ENCODE measurements at regions not wholly inside any gene's neighbourhood (a gene's known extent, or its start where the extent isn't known, plus 50 kb on each side); places are given as distances from the start of the nearest gene placed in this dataset.

DNA sequence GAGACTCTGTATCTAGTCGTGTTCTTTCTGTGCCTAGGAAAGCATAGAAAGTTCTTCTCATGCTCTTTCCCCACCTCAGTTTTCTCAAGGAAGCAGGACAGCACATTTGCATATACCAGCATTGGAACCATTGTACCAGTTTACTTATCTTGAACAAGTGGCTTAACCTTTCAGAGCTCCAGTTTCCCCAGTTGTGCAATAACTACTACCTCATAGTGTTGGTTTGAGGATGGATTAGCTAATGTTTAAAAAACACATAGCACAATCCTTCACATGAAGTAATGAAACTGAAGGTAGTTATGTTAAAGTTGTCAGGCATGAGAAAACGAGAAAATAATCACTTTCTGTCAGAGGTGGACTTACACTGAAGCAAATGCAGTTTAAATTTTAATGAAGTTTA is 92.2 kb upstream of the H2AZ1 start:
- Mint-ChIP-seq H3K36me3 (no peaks in the 10 kb centered on the region), H3K4me3 (no peak overlapping the region), H3K27ac (no peak overlapping the region), H3K9me3 (peaks cover 0 to 4% (median 0%) of the 10 kb centered on the region in 8 donors), H3K4me1 (no peaks in the 10 kb centered on the region), H3K27me3 (no peaks in the 10 kb centered on the region)
- intact Hi-C loops (cut with micrococcal nuclease) = no loop called here
- Histone ChIP-seq H3K9me3 (ENCODE audit: control insufficient read depth in 1 of 2, low read length in 2 of 2) (no peaks in the 10 kb centered on the region), H3K4me3 (ENCODE audit: low read length in 2 of 2) (no peak overlapping the region), H3K27me3 (ENCODE audit: insufficient read depth, low read length) (no peaks in the 10 kb centered on the region), H3K27ac (ENCODE audit: low read depth, low read length) (no peak overlapping the region), H3K4me1 (ENCODE audit: insufficient read depth, low read length) (no peaks in the 10 kb centered on the region), H3K36me3 (ENCODE audit: insufficient read depth, low read length) (no peaks in the 10 kb centered on the region)
- no peak for DNase-seq
- ChIA-PET CTCF (ENCODE audit: partially characterized antibody) (no interaction called here), POLR2A (ENCODE audit: partially characterized antibody) (no interaction called here)

DNA sequence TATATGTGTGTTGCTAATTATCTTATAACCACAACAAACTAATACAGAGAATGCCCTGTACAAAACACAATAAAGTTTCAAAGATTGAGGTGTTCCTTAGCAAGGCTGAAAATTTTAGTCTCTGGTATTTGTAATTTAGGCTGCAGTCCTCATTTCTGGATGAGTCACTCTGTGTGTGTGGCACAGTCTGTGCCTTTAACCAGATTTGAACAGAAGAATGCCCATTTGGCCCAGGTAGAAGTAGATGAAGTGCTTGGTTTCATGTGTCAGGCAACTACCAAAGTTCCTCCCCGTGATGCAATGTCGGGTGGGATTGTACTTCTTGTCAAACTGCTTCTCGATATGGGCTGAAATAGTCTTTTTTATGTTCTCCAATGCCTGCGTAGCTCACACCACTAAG is 91.6 kb upstream of the H2AZ1 start:
- Histone ChIP-seq H3K27me3 (ENCODE audit: insufficient read depth, low read length) (no peaks in the 10 kb centered on the region), H3K9me3 (ENCODE audit: control insufficient read depth in 1 of 2, low read length in 2 of 2) (no peaks in the 10 kb centered on the region), H3K4me3 (ENCODE audit: low read length in 2 of 2) (no peak overlapping the region), H3K36me3 (ENCODE audit: insufficient read depth, low read length) (no peaks in the 10 kb centered on the region), H3K4me1 (ENCODE audit: insufficient read depth, low read length) (no peaks in the 10 kb centered on the region), H3K27ac (ENCODE audit: low read depth, low read length) (no peak overlapping the region)
- Mint-ChIP-seq H3K9me3 (peaks cover 0 to 4% (median 0%) of the 10 kb centered on the region in 8 donors), H3K27ac (peak overlapping the region in 1 of 7 donors; percentile 39), H3K27me3 (no peaks in the 10 kb centered on the region), H3K4me1 (no peaks in the 10 kb centered on the region), H3K4me3 (no peak overlapping the region), H3K36me3 (peaks cover 0 to under 1% of the 10 kb centered on the region in 2 donors)
- intact Hi-C loops (cut with micrococcal nuclease) = no loop called here
- ChIA-PET POLR2A (ENCODE audit: partially characterized antibody) (no interaction called here), CTCF (ENCODE audit: partially characterized antibody) (no interaction called here)
- no peak for DNase-seq

DNA sequence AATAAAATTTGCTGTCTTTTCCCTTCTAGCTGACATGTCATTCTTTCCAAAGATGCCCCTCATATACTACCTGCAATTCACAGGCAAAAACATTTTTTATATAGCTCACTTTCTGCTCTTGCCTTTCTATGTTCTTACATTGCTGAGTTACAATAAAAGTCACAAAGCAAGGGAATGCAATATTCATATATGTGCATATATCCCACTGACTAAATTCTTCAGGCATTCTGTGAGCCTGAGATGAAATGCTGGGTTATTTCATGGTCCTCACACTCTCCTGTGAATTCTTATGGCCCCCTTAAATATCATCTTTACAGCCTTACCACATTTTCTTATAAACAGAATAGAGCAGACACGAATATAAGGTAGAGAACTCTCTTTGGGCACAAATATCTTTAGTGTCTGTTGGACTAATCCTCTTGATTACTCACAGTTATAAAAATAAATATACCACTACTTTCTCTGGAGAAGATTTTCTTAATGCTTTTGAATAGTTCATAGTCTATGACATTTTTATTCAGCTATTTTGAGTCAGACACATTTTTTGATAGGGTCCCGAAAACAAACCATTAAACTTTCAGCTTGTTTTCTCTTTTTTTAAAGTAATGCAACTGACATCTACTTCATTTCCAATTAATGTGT is 84.1 kb upstream of the H2AZ1 start:
- no peaks in the 10 kb centered on the region for H3K36me3 ChIP-seq (ENCODE audit: insufficient read depth, low read length)
- no peak overlapping the region for H3K4me3 ChIP-seq (ENCODE audit: low read length in 2 of 2)
- CTCF ChIA-PET (ENCODE audit: partially characterized antibody) = no interaction called here
- POLR2A ChIA-PET (ENCODE audit: partially characterized antibody) = no interaction called here
- no peaks in the 10 kb centered on the region for H3K27me3 ChIP-seq (ENCODE audit: insufficient read depth, low read length)
- H3K9me3 Mint-ChIP-seq = peaks cover 0 to 8% (median 2%) of the 10 kb centered on the region in 8 donors
- H3K4me3 Mint-ChIP-seq = no peak overlapping the region
- no peak overlapping the region for H3K27ac Mint-ChIP-seq
- DNase-seq = no peak
- peaks cover 3 to 4% of the 10 kb centered on the region in 2 donors for H3K27me3 Mint-ChIP-seq
- H3K27ac ChIP-seq (ENCODE audit: low read depth, low read length) = no peak overlapping the region
- intact Hi-C loops (cut with micrococcal nuclease) = loop anchor here (5.0 kb wide), 1 partner anchor 738 kb away; no protein-coding TSS in a partner anchor
- no peaks in the 10 kb centered on the region for H3K4me1 Mint-ChIP-seq
- no peaks in the 10 kb centered on the region for H3K4me1 ChIP-seq (ENCODE audit: insufficient read depth, low read length)
- H3K36me3 Mint-ChIP-seq = peaks cover 0 to 3% of the 10 kb centered on the region in 2 donors
- no peaks in the 10 kb centered on the region for H3K9me3 ChIP-seq (ENCODE audit: control insufficient read depth in 1 of 2, low read length in 2 of 2)

DNA sequence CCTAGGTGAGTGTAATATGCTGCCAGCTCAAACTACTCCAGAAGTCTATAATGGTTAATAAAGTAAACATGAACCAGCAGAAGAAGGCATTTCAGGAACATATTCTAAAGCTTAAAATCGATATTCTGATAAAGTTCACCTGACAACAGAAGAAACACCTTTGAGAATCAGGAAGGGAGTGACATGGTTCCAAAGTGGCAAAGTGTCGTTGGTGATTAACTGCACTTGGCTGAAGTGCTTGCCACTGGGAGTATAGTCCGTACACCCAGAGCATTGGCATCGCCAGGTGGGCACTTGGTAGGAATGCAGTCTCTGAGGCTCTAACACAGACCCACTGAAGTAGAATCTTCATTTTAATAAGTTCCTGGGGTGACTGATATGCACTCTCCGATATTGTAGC is 76.0 kb upstream of the H2AZ1 start:
- Histone ChIP-seq H3K9me3 (ENCODE audit: control insufficient read depth in 1 of 2, low read length in 2 of 2) (no peaks in the 10 kb centered on the region), H3K36me3 (ENCODE audit: insufficient read depth, low read length) (no peaks in the 10 kb centered on the region), H3K27me3 (ENCODE audit: insufficient read depth, low read length) (no peaks in the 10 kb centered on the region), H3K4me1 (ENCODE audit: insufficient read depth, low read length) (no peaks in the 10 kb centered on the region), H3K4me3 (ENCODE audit: low read length in 2 of 2) (no peak overlapping the region), H3K27ac (ENCODE audit: low read depth, low read length) (no peak overlapping the region)
- intact Hi-C loops (cut with micrococcal nuclease) = no loop called here
- no peaks in the 10 kb centered on the region for H3K4me1 Mint-ChIP-seq
- H3K27ac Mint-ChIP-seq = no peak overlapping the region
- H3K36me3 Mint-ChIP-seq = peaks cover 0 to 3% of the 10 kb centered on the region in 2 donors
- H3K27me3 Mint-ChIP-seq = peaks cover 10 to 17% of the 10 kb centered on the region in 2 donors
- CTCF ChIA-PET (ENCODE audit: partially characterized antibody) = interaction anchor here (1.7 kb wide), 1 partner anchor 28 kb away, joined by 4 read pairs; no protein-coding TSS in a partner anchor
- peaks cover 0 to 3% (median 0%) of the 10 kb centered on the region in 8 donors for H3K9me3 Mint-ChIP-seq
- no peak overlapping the region for H3K4me3 Mint-ChIP-seq
- no peak for DNase-seq
- POLR2A ChIA-PET (ENCODE audit: partially characterized antibody) = no interaction called here

DNA sequence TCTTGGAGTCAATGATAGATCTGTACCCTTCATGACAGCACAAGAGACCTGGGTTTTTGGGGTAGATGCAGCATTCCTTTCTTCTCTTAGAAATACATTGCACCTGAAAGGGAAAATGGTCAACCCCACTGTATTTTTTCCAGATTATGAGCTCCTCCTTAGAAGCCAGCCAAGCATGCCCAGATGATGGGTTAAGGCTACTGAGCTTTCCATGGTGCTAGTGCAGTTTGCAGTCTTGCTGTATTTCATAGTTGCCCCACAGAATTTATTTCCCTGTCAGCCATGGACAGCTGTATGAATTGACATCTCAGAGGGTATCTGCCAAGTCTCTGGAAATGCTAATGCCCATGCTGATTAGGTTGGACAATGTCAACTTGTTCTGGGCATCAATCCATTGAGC is 73.7 kb upstream of the H2AZ1 start:
- H3K9me3 ChIP-seq (ENCODE audit: control insufficient read depth in 1 of 2, low read length in 2 of 2) = no peaks in the 10 kb centered on the region
- Mint-ChIP-seq H3K4me3 (no peak overlapping the region), H3K36me3 (peaks cover 0 to 3% of the 10 kb centered on the region in 2 donors), H3K9me3 (peaks cover 0 to 3% (median 0%) of the 10 kb centered on the region in 8 donors), H3K4me1 (no peaks in the 10 kb centered on the region), H3K27me3 (peaks cover 13 to 22% of the 10 kb centered on the region in 2 donors), H3K27ac (no peak overlapping the region)
- no peak for DNase-seq
- no peaks in the 10 kb centered on the region for H3K27me3 ChIP-seq (ENCODE audit: insufficient read depth, low read length)
- H3K4me3 ChIP-seq (ENCODE audit: low read length in 2 of 2) = no peak overlapping the region
- H3K27ac ChIP-seq (ENCODE audit: low read depth, low read length) = no peak overlapping the region
- CTCF ChIA-PET (ENCODE audit: partially characterized antibody) = interaction anchor here (1.4 kb wide), 1 partner anchor 11 kb away, joined by 3 read pairs; no protein-coding TSS in a partner anchor
- POLR2A ChIA-PET (ENCODE audit: partially characterized antibody) = no interaction called here
- intact Hi-C loops (cut with micrococcal nuclease) = no loop called here
- H3K36me3 ChIP-seq (ENCODE audit: insufficient read depth, low read length) = no peaks in the 10 kb centered on the region
- H3K4me1 ChIP-seq (ENCODE audit: insufficient read depth, low read length) = no peaks in the 10 kb centered on the region

DNA sequence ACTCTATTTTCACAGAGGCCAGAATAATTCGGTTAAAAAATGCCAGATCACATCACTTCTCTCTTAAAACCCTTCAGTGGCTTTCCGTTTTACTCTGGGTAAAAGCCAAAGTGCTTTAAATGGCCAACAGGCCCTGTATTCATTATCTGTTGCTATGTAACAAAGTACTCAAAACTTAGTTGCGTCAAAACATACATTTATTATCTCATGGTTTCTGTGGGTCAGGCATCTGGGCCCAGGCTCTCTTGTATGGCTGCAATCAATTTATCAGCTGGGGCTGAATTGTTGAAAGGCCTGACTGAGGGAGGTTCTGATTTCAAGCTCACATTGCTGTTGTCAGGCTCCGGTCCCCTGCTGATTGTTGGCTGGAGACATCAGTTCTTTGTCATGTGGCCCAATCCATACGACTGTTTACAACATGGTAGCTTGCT is 72.7 kb upstream of the H2AZ1 start:
- H3K36me3 ChIP-seq (ENCODE audit: insufficient read depth, low read length) = no peaks in the 10 kb centered on the region
- H3K27ac Mint-ChIP-seq = no peak overlapping the region
- H3K9me3 Mint-ChIP-seq = peaks cover 0 to 3% (median 0%) of the 10 kb centered on the region in 8 donors
- H3K27me3 ChIP-seq (ENCODE audit: insufficient read depth, low read length) = no peaks in the 10 kb centered on the region
- H3K4me3 ChIP-seq (ENCODE audit: low read length in 2 of 2) = no peak overlapping the region
- H3K4me3 Mint-ChIP-seq = no peak overlapping the region
- ChIA-PET CTCF (ENCODE audit: partially characterized antibody) (no interaction called here), POLR2A (ENCODE audit: partially characterized antibody) (no interaction called here)
- H3K4me1 Mint-ChIP-seq = no peaks in the 10 kb centered on the region
- peaks cover 0 to 3% of the 10 kb centered on the region in 2 donors for H3K36me3 Mint-ChIP-seq
- intact Hi-C loops (cut with micrococcal nuclease) = no loop called here
- DNase-seq = no peak
- no peak overlapping the region for H3K27ac ChIP-seq (ENCODE audit: low read depth, low read length)
- H3K27me3 Mint-ChIP-seq = peaks cover 13 to 25% of the 10 kb centered on the region in 2 donors
- H3K9me3 ChIP-seq (ENCODE audit: control insufficient read depth in 1 of 2, low read length in 2 of 2) = no peaks in the 10 kb centered on the region
- H3K4me1 ChIP-seq (ENCODE audit: insufficient read depth, low read length) = no peaks in the 10 kb centered on the region

DNA sequence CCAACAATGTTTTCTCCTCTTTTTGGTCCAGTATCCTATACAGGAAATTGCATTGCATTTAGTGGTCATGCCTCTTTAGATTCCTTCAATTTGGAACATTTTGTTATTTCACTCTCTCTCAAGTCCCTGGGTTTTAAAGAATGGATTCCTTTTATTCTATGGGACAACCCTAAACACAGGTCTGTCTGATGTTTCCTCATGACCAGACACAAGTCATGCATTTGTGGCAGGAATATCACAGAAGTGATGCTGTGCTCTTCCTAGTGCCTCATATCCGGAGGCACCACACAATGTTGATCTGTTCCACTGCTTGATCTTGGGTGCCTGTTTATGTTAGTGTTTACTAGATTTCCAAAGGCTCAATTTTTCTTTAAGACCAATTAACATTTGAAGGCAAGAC is 69.7 kb upstream of the H2AZ1 start:
- H3K27me3 Mint-ChIP-seq = peaks cover 9 to 20% of the 10 kb centered on the region in 2 donors
- peaks cover 0 to 3% of the 10 kb centered on the region in 2 donors for H3K36me3 Mint-ChIP-seq
- no peak overlapping the region for H3K27ac ChIP-seq (ENCODE audit: low read depth, low read length)
- no peak overlapping the region for H3K4me3 ChIP-seq (ENCODE audit: low read length in 2 of 2)
- no peak overlapping the region for H3K4me3 Mint-ChIP-seq
- ChIA-PET POLR2A (ENCODE audit: partially characterized antibody) (no interaction called here), CTCF (ENCODE audit: partially characterized antibody) (no interaction called here)
- peaks cover 0 to 3% (median 0%) of the 10 kb centered on the region in 8 donors for H3K9me3 Mint-ChIP-seq
- no peak overlapping the region for H3K27ac Mint-ChIP-seq
- intact Hi-C loops (cut with micrococcal nuclease) = no loop called here
- no peaks in the 10 kb centered on the region for H3K36me3 ChIP-seq (ENCODE audit: insufficient read depth, low read length)
- DNase-seq = no peak
- H3K27me3 ChIP-seq (ENCODE audit: insufficient read depth, low read length) = no peaks in the 10 kb centered on the region
- no peaks in the 10 kb centered on the region for H3K4me1 ChIP-seq (ENCODE audit: insufficient read depth, low read length)
- H3K9me3 ChIP-seq (ENCODE audit: control insufficient read depth in 1 of 2, low read length in 2 of 2) = no peaks in the 10 kb centered on the region
- no peaks in the 10 kb centered on the region for H3K4me1 Mint-ChIP-seq

Measured in CD4-positive, alpha-beta memory T cell (primary cell).